Right ventricle myocardium inferior (tissue), 1 donor: ENCODE measurements at regions not wholly inside any gene's neighbourhood (a gene's known extent, or its start where the extent isn't known, plus 50 kb on each side); places are given as distances from the start of the nearest gene placed in this dataset.
A peak's percentile ranks its signal among the peaks of the same experiment; 100 is the strongest.

Experiments
- ATAC-seq: fragments of 200-7000 bp; cut with Tn5 transposase; one replicate; pipeline ENCODE4 v1.9.1; 2020; ENCODE audit warnings: mild to moderate bottlenecking, moderate library complexity
- DNase-seq: peaks from one replicate; pipeline ENCODE4 v3.0.0; 2021; ENCODE audit errors: missing footprints
- intact Hi-C: fragments of 100-400 bp; cut with DNase I; formaldehyde crosslinking; loops from one replicate; pipeline ENCODE4 v1.11.0; 2022
- donor health status: DM: no; HTN: yes; CAD: no; lungs with severe emphysema.

DNA sequence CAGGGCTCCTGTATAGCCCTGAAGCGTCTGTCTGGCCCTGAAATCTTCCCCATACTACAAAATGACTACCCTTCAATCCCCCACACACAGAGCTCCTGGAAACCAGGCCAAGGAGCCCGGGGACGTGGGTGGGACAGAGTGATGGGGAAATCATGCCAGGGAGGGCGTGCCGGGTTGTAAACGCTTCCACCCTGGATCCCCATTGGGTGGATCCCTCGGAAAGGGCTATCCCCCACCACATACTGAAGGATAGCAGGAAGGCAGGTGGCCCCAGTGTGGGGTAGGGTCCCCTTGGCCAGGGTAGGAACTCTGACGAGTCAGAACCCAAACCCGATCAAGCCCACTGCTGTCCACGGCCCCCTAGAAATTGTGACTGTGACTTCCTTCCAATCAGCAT lies 91.7 kb downstream of the INHBB start:
- no peak for ATAC-seq
- no peak for DNase-seq
- intact Hi-C loops, result no loop called here

DNA sequence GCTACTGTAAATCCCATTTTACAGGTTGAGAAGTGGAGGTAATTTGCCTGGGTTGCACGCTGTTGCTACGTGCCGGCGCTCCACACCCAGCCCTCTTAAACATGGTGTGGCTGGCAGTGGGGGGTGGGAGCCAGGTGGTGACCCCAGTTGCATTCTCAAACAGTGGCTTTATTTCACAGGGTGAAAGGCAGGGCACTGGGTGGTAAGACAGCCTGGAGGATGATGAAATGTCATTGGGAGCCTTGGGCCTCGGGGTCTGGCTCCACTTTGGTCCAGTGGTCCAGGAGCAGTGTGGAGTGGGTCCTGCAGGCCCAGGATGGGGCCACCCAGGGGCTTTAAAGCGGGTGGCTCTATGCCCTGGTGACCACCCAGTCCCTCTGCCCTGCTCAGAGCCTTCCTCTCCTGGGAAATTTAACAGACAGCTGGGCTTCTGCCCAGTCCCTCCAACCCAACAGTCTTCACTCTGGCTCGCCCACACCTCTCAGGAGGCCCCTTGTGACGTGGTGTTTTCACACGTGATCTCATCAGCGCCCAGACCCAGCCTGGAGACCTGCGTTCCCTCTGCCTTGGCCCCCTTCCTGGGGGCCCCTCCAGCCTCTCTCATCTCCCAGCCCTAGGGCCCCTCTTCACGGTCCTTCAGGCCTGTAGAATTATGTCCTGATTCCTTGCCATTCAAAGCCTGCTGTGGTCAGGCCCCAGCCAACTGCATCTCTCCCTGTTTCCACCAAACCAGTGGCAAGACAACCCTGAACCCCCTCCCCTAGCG lies 92.5 kb downstream of the INHBB start:
- no peak for ATAC-seq
- no peak for DNase-seq

DNA sequence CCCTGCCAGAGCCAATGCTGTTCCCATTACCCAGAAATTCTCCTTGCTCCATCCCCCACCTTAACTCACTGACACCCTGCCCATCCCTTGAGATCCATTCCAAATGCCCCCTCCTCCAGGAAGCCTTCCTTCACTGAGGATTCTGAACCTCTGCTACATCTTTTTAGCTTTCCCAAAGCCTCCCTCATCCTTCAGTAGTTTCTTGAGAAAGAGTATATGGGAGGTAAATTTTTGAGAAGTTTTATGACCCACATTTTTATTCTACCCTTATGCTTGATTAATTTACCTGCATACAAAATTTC lies 93.1 kb downstream of the INHBB start:
- intact Hi-C loops, result no loop called here
- no peak for ATAC-seq
- DNase-seq, result no peak

More for the DNA sequence above, 92.5 kb downstream of the INHBB start:
- intact Hi-C loops, result no loop called here

DNA sequence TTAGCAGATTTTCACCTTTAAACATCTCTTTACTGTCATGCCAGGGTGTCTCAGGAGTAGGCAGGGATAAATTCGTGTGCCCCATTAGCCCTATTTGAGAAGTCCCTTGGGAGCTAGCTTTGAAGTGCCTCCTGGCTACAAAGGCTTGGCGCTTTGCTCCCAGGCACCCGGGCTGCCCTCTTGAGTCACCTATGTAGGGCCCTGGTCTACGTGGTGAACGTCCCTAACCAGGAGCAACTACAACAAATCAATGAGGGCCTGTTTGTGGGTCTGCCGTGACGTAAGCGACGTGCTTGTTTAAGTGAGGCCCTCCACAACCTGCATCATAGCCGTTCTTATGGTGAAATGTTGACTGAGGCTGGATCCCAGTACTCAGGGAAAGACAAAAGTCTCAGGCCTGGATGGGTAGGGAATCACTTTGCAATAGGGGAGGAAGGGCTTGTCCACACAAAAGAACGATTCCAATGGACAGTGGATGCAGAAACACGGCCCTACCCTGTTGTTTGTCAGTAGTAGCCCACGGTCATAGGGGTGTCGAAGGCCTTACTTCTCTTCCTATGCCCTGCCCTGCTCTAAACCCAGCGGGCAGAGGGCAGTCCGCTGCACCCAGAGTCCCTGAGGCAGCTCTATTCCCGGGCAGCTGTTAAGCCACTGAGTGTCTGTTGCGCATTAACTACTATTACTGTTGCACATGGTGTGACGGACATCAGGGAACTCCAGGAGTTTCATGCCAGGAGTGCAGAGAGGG lies 93.9 kb downstream of the INHBB start:
- no peak for DNase-seq
- intact Hi-C loops, result no loop called here
- ATAC-seq, result no peak

DNA sequence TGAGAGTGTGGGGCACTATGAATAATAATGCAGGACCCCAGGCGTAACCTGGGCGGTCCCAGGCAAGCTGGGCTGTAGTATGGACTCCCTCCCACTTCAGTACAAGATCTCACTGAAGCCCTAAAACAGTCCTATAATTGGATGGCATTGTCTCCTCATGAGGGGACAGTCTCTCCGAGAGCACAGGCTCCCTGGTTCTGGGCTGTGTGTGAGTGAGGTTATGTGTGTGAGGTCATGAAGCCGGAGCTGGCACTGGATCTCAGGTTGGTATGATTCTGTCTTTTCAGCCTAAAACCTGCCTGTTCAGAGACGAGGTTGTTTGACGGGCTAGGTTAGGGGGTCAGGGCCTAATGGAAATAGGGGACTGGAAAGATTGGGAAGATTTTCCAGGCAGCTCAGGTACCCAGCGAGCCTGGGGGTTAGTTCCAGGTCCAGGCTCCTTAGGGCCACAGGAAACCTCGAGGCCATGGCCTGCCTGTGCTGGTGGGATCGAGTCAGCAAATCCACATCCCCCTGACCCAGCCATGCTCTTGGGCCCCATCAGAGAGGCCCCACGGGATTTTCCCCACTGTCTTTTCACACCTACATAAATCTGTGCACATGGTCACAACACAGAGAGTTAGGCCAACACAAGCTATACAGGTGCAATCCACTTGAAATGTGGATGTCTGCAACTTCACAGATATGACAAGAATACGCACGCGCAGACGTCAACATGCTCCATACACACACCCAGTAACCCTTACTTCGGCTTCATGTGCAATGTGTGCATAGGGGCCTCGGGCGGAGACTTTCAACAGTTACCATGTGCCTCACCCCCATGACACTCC lies 94.8 kb downstream of the INHBB start:
- intact Hi-C loops, result no loop called here
- ATAC-seq (no peak), DNase-seq (no peak)

DNA sequence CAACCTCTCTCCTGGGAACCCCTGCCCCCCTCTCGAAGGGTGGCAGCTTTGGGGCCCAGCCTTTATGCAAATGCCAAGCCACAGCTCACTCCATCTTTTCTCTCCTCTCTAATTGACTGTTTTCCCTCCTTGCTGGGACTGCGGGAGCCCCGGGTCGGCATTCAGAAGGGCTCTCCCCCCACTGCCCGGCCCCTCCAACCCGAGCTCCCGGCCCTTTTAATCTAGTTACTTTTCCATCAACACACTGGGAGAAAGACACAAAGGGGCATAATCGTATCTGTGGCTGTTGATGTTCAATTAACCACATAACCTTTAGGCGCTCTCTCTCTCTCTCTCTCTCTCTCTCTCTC lies 95.4 kb downstream of the INHBB start:
- intact Hi-C loops, result no loop called here
- no peak for ATAC-seq
- DNase-seq, result no peak

DNA sequence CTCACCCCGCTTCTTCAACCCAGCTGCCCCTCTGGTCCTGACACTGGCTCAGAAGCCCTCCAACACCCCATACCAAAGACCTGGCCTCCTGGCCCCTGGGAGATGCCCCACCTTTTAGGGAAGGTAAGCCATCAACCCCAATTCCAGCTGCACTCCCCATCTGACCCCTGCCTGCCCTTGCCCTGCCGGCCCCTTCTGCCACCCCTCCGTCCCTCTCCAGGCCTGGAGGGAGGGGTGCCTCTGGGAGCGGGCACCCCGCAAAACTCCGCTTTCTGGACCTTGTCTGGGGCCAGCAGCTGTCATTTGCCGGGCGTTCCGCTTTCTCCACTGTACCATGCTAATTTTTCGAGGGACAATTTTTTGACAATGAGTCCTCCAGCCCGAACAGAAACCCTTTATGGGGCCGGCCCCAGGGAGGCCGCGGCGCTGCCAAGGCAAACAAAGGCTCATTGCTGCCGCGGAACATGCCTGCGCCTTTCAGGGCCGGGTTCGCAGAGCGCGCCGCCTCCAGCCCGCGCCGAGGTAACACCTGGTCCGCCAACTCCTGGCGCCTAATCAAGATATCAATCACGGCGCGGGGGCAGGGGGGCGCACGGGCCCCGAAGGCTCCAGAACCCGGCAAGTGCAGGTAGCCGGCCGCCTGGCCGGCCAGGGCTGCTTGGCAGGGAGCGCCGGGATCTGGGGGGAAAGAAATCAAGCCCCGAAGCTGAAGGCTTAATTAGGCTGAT lies 96.0 kb downstream of the INHBB start:
- ATAC-seq, result peak; percentile 52
- no peak for DNase-seq
- intact Hi-C loops, result no loop called here

DNA sequence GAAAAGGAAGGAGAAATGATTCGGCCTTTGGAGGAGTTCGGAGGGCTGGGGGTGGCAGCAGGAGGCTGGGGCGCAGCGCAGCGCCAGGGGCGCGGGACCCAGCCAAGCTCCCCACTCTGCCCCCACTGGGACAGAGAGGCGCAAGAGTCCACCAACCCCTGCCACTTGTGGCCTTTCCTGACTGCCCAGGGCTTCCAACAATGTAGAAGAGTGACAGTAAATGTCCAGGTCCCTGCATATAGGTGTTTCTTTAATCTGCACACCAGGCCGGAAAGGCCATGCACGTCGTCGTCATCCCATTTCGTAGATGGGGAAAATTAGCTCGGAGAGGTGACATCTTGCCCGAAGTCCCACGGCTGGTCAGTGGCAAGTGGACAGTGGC lies 96.6 kb downstream of the INHBB start:
- ATAC-seq (no peak), DNase-seq (no peak)
- intact Hi-C loops, result no loop called here

DNA sequence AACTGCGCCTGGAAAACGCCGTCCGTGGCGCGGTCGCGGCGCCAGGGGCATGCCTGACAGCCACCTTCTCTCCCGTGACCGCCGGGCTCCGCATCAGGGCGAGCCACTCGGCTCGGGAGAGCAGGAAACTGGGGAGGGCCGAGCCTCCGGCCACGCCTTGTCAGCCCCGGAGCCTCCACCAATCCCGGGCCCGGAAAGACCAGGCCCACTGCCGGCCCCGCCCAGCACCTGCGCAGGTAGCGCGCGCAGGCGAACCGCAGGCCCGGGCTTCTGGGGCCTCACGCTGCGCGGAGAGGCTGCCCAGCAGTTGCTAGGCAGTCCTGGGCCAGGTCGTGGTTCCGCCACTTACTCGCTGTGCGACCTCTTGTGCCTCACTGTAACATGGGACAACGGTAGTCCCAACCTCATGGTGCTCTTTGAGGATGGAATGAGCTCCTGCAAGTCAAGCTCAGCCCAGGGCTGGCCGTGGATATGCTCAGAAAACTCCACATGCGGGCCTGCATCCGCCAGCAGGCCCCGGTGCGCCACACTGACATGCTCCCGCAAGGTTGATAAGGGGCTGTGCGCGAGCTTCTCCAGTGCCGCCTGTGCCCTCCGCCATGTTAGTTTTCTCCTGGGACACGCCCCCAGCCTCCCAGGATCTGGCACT lies 97.1 kb downstream of the INHBB start:
- DNase-seq, result no peak

DNA sequence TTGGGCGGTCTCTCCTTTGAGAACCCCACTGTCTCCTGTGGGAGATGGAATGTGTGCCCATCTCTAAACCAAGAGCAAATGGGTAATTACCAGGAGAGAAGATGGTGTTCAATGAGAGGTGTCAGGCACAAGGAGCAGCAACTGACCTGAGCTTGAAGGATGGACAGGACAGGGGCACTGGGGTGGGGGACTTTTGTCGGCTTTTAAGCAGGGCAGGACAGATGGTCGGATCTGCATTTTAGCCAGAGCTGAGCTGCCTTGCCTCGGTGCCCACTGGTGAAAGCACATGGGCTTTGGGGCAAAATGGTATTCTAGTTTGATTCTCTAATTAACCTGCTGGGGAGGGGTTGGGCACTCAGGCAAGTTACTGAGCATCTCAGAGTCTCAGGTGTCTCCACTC lies 98.0 kb downstream of the INHBB start:
- intact Hi-C loops, result no loop called here
- DNase-seq (no peak), ATAC-seq (no peak)

More for the DNA sequence above, 97.1 kb downstream of the INHBB start:
- intact Hi-C loops, result no loop called here
- ATAC-seq, result peak; percentile 57

DNA sequence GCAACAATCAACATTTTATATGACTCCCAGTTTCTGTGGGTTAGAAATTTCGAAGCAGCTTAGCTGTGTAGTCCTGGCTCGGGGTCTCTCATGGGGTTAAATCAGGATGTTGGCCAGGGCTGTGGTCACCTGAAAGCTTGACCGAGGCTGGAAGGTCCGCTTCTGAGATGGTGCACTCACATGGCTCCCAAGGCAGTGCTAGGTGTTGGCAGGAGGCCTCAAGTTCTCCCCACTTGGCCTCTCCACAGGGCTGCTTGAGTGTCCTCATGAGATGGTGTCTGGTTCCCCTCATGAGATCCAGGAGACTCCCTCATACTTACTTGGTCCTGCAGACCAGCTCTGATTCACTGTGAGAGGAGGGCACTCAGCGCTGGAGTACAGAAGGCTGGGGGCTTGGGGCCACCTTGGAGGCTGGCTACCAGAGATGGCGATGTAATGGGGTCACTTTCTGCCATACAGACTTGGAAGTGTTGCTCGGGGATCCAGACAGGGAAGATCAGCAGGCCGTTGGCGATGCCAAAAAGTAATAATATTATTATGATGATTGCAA lies 98.8 kb downstream of the INHBB start:
- DNase-seq, result no peak
- intact Hi-C loops, result no loop called here
- ATAC-seq, result no peak

DNA sequence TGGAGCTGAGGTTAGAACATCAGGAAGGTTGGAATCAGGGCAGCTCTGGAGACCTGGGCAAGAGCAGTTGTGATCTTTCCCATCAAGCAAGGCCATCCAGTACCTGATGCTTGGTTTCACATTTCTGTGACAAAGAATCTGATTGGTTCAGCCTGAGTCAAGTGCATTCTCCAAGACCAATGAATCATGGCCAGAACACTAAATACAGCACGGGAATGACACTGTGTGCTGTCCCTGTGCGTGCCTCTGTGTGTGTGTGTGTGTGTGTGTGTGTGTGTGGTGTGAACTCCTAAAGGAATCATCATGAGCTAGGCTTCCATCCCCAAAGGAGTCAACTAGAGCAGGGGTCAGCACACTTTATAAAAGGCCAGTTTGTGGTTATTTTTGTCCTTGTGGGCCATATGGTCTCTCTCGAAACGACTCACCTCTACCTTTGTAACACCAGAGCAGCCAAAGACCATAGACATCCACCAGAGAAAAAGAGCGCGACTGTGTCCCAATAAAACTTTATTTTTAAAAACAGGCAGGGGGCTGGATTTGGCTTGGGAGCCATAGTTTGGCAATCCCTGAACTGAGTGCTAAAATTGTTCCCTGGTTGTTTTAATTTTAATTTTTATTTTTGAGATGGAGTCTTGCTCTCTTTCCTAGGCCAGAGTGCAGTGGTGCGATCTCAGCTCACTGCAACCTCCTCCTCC lies 99.7 kb downstream of the INHBB start:
- no peak for DNase-seq
- no peak for ATAC-seq
- intact Hi-C loops, result no loop called here

DNA sequence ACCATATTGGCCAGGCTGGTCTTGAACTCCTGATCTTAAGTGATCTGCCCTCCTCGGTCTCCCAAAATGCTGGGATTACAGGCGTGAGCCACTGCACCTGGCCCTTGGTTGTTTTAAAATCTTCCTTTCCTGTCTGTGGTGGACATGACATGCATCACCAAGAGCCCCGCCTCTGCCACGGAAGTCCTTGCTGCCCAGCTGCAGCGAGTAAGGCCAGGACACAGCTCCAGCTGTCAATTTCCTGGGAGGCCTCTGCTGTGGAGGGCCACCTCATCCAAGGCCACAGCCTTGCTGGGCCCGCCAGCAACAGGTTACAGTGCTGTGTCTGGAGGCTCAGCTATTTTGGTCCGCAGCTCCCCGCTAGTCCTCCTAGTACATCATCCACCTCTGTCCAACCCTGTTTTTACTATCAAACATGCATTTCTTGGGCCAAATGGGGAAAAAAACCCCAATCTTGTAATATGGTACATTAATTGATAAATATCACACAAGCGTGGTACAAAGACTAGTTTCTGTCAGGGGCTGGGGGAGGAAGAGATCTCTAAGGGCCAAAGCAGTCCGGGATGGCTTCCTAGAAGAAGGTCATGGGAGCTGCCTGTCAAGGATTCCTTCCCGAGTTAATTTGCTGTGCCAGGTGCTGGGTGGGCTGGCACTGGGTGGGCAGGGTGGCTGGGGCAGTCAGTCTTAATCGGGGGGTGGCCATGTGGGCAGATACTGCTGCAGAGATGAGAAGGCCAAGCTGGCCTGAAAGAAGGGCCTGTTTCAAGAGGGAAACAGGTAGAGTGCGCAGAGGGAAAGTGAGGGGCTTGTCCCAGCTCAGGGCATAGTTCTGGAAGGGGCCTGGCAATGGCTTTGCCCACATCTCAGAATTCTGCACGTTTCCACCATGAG lies 100.5 kb downstream of the INHBB start:
- intact Hi-C loops, result no loop called here
- no peak for ATAC-seq
- no peak for DNase-seq

DNA sequence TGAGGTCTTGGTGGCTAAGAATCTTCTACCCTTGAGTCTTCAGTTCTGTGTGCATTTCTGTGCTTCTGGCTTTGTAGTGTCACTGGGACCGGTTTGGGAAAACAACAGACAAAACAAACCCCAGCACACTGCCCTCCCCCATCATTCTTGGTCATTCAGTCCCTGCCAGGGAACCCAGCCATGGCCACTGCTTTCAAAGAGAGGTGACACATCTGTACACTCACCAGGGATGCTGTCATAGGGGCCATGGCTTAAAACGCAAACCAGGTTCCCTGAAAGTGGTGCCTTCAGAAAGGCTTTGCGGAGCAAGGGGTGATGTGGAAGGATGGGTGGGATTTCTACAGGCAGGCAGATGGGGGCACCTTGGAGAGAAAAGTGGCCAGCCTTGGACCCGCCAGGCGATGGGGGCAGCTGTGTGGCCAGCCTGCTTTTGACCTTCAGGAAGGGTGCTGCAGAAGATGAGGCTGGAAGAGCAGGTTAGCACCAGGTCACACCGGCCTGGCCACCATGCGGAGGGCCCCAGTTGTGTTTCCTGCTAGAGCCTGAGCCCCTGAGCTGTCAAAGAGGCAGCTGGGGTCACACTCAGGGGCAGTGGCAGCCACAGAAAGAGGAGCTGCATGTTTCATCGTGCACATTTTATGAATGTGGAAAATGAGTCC lies 101.3 kb downstream of the INHBB start:
- intact Hi-C loops, result no loop called here
- DNase-seq (no peak), ATAC-seq (no peak)

DNA sequence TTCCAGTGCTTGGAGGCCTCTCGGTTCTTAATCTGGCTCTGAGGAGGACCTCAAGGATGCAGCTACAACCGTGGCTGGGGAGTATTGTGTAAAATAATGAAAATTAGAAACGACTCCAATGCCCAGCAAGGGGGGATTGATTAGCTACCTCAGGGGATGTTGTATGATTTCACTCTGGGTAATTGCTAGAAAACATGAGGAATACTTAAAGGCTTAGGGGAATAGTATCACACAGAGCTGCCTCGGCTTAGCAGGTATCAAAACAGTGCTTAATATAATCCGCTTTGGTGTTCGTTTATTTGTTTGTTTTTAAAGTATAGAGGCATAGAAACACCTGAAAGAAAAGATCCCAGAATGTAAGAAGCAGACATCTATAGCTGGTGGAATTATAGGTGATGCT lies 102.5 kb downstream of the INHBB start:
- intact Hi-C loops, result no loop called here
- DNase-seq (no peak), ATAC-seq (no peak)

DNA sequence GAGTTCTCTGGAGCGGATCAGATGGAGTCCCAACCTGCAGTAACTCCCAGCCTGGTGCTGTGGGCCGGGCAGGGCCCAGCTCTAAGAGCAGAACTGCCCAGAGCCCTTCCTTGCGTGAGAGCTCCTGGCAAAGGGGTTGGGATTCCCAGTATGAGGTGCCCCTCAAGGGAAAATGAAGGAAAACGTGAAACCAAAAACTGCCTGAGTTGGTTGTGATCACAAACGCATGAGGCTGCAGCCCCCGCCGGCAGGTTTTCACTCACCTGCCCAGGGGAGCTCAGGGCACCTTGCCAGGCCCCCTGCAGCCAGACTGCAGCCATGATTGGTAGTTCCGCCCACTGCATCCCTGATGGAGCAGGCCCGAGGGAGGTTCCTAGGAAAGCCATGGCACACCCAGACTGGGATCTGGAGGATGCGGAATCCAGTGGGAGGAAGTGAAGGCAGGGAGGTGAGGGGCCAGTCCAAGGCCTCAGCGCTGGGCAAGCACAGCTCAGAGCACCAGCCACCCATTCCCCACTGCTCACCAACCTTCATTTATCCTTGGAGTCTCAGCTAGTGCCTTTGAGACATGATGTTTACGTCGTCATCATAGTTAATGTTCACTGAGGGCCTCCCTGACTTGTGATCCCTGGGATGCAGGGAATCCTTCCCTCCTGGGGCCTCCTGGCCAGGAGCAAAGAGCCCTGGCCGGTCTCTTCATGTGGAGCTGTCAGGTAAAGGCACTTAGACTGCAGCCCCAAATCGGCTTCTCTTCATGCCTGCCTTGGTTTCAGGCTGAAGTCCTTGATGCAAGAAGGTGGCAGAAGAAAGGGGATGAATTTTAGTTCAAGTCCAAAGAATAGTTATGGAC lies 103.2 kb downstream of the INHBB start:
- no peak for DNase-seq

More for the DNA sequence above, 103.2 kb downstream of the INHBB start:
- no peak for ATAC-seq
- intact Hi-C loops, result no loop called here
